Fibroblast of the aortic adventitia (primary cell): ENCODE measurements at regions not wholly inside any gene's neighbourhood (a gene's known extent, or its start where the extent isn't known, plus 50 kb on each side); places are given as distances from the start of the nearest gene placed in this dataset.

Source experiments
- DNase-seq: peaks from one replicate; pipeline ENCODE4 v3.0.0-alpha.2; 2010; ENCODE audit warnings: low read depth
- H3K4me3 ChIP-seq: 2 replicates; pipeline ENCODE4 v1.5.1; 2011; ENCODE audit warnings: low read depth, mild to moderate bottlenecking, control low read depth, low read length, moderate library complexity
- CTCF ChIP-seq: IDR thresholded peaks from 2 replicates; pipeline ENCODE4 v1.5.1; 2011; ENCODE audit warnings: mild to moderate bottlenecking, low read length, control low read depth, inconsistent platforms; ENCODE audit not compliant: insufficient read depth

GRCh38 chr1:232390590-232390989, 239.3 kb downstream of the SIPA1L2 start:
- TF ChIP-seq CTCF = no peak
- DNase-seq = no peak

GRCh38 chr1:232389744-232390143, 240.2 kb downstream of the SIPA1L2 start:
- no peak overlapping the region for H3K4me3 ChIP-seq
- no peak for DNase-seq
- TF ChIP-seq CTCF = no peak

More at GRCh38 chr1:232390590-232390989, 239.3 kb downstream of the SIPA1L2 start:
- H3K4me3 ChIP-seq = no peak overlapping the region

GRCh38 chr1:232388363-232388762, 241.6 kb downstream of the SIPA1L2 start:
- TF ChIP-seq CTCF = no peak
- DNase-seq = no peak
- no peak overlapping the region for H3K4me3 ChIP-seq

GRCh38 chr1:232386721-232387510, 243.0 kb downstream of the SIPA1L2 start:
- no peak for DNase-seq
- no peak overlapping the region for H3K4me3 ChIP-seq
- no peak for TF ChIP-seq CTCF

- no peak for TF ChIP-seq CTCF
- no peak for DNase-seq
These were observed 243.6 kb downstream of the SIPA1L2 start for GRCh38 chr1:232386294-232386693.

GRCh38 chr1:232385221-232385620, 244.7 kb downstream of the SIPA1L2 start:
- DNase-seq = peak; percentile 19
- TF ChIP-seq CTCF = no peak

More at GRCh38 chr1:232386294-232386693, 243.6 kb downstream of the SIPA1L2 start:
- no peak overlapping the region for H3K4me3 ChIP-seq

More at GRCh38 chr1:232385221-232385620, 244.7 kb downstream of the SIPA1L2 start:
- H3K4me3 ChIP-seq = no peak overlapping the region
